ENCODE measurements at regions not wholly inside any gene's neighbourhood (a gene's known extent, or its start where the extent isn't known, plus 50 kb on each side); places are given as distances from the start of the nearest gene placed in this dataset.

GRCh38 chr14:85310491-85311272 lies 219.3 kb upstream of the FLRT2 start:
- TF ChIP-seq, protein P1, sequence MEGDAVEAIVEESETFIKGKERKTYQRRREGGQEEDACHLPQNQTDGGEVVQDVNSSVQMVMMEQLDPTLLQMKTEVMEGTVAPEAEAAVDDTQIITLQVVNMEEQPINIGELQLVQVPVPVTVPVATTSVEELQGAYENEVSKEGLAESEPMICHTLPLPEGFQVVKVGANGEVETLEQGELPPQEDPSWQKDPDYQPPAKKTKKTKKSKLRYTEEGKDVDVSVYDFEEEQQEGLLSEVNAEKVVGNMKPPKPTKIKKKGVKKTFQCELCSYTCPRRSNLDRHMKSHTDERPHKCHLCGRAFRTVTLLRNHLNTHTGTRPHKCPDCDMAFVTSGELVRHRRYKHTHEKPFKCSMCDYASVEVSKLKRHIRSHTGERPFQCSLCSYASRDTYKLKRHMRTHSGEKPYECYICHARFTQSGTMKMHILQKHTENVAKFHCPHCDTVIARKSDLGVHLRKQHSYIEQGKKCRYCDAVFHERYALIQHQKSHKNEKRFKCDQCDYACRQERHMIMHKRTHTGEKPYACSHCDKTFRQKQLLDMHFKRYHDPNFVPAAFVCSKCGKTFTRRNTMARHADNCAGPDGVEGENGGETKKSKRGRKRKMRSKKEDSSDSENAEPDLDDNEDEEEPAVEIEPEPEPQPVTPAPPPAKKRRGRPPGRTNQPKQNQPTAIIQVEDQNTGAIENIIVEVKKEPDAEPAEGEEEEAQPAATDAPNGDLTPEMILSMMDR (IDR thresholded peaks at IDR 0.05; ENCODE audit: control extremely low read depth, extremely low read depth) = no peak
- ATAC-seq (ENCODE audit: insufficient read depth, low FRiP score) (no peak), DNase-seq (no peak)
- H3K9me3 ChIP-seq (ENCODE audit: control insufficient read depth in 4 of 4, insufficient read depth in 3 of 4, low read length in 3 of 4) = no peaks in the 10 kb centered on the region
- 80 to 90% methylated on average over 8 of the region's 8 CpGs for WGBS, 2 donors
- no peaks in the 10 kb centered on the region for H3K36me3 ChIP-seq (ENCODE audit: control insufficient read depth in 4 of 4, insufficient read depth in 4 of 4, low read length in 4 of 4)
- no peak overlapping the region for H3K4me3 ChIP-seq
- H3K27me3 ChIP-seq (ENCODE audit: control insufficient read depth in 3 of 3, insufficient read depth in 3 of 3, low read length in 2 of 3) = peaks cover 0 to 2% (median 2%) of the 10 kb centered on the region in 3 donors
- H3K27ac ChIP-seq (ENCODE audit: low read depth in 1 of 2, low read length in 1 of 2) = no peak overlapping the region
- H3K4me1 ChIP-seq (ENCODE audit: control insufficient read depth in 5 of 5, insufficient read depth in 5 of 5, low read length in 5 of 5) = peaks cover 0 to 10% (median 0%) of the 10 kb centered on the region in 5 donors
- H3K9ac ChIP-seq (ENCODE audit: insufficient read depth in 1 of 2, low read length in 2 of 2) = no peak overlapping the region

- no peak overlapping the region for H3K9ac ChIP-seq (ENCODE audit: insufficient read depth in 1 of 2, low read length in 2 of 2)
- no peak overlapping the region for H3K4me3 ChIP-seq
- no peaks in the 10 kb centered on the region for H3K9me3 ChIP-seq (ENCODE audit: control insufficient read depth in 4 of 4, insufficient read depth in 3 of 4, low read length in 3 of 4)
- no peaks in the 10 kb centered on the region for H3K36me3 ChIP-seq (ENCODE audit: control insufficient read depth in 4 of 4, insufficient read depth in 4 of 4, low read length in 4 of 4)
- WGBS, 2 donors = 81 to 88% methylated on average over 2 of the region's 2 CpGs
- H3K27me3 ChIP-seq (ENCODE audit: control insufficient read depth in 3 of 3, insufficient read depth in 3 of 3, low read length in 2 of 3) = peaks cover 0 to 2% (median 0%) of the 10 kb centered on the region in 3 donors
- TF ChIP-seq, protein P1 (IDR thresholded peaks at IDR 0.05; ENCODE audit: control extremely low read depth, extremely low read depth) = no peak
- H3K27ac ChIP-seq (ENCODE audit: low read depth in 1 of 2, low read length in 1 of 2) = no peak overlapping the region
- H3K4me1 ChIP-seq (ENCODE audit: control insufficient read depth in 5 of 5, insufficient read depth in 5 of 5, low read length in 5 of 5) = peaks cover 0 to 11% (median 0%) of the 10 kb centered on the region in 5 donors
- ATAC-seq (ENCODE audit: insufficient read depth, low FRiP score) (no peak), DNase-seq (no peak)
These were observed 216.3 kb upstream of the FLRT2 start for GRCh38 chr14:85313560-85314207.

DNA sequence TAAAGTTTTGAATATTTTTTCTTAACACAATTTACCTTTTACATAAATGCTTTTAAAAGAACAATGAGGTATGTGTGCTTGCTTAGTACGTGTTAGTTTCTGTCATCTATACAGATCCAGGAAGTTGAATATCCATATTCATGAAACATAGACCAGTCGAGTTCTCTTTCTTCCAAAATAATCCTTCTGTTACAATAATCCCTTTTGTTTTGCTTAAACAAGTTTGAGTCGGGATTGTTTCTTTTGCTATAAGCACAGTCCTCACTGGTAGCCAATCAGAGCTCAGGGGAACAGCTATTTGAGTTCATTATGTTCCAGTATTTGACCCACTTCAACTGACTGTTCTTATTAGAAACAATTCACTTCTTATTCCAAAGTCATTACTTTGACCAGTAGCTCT lies 214.7 kb upstream of the FLRT2 start:
- ATAC-seq (ENCODE audit: insufficient read depth, low FRiP score) = no peak
- Histone ChIP-seq H3K27me3 (ENCODE audit: control insufficient read depth in 3 of 3, insufficient read depth in 3 of 3, low read length in 2 of 3) (no peaks in the 10 kb centered on the region), H3K9me3 (ENCODE audit: control insufficient read depth in 4 of 4, insufficient read depth in 3 of 4, low read length in 3 of 4) (no peaks in the 10 kb centered on the region), H3K4me3 (no peak overlapping the region), H3K4me1 (ENCODE audit: control insufficient read depth in 5 of 5, insufficient read depth in 5 of 5, low read length in 5 of 5) (peaks cover 0 to 15% (median 0%) of the 10 kb centered on the region in 5 donors), H3K27ac (ENCODE audit: low read depth in 1 of 2, low read length in 1 of 2) (no peak overlapping the region), H3K9ac (ENCODE audit: insufficient read depth in 1 of 2, low read length in 2 of 2) (no peak overlapping the region), H3K36me3 (ENCODE audit: control insufficient read depth in 4 of 4, insufficient read depth in 4 of 4, low read length in 4 of 4) (no peaks in the 10 kb centered on the region)
- no peak for DNase-seq
- TF ChIP-seq, protein P1 (IDR thresholded peaks at IDR 0.05; ENCODE audit: control extremely low read depth, extremely low read depth) = no peak
- WGBS, 2 donors = 70 to 78% methylated on average over 3 of the region's 3 CpGs
